Activated CD8-positive, alpha-beta memory T cell treated with anti-CD3 and anti-CD28 coated beads for 1 hour (primary cell): ENCODE measurements at regions not wholly inside any gene's neighbourhood (a gene's known extent, or its start where the extent isn't known, plus 50 kb on each side); places are given as distances from the start of the nearest gene placed in this dataset.
"Not testable (repeated sequence)": the region's sequence is repeated elsewhere in the genome, so short reads cannot be mapped to it uniquely, and the experiment has no call there.

Experiments used
- DNase-seq, 2 donors: peaks; one replicate each; pipeline ENCODE4 v3.0.0-alpha.2; 2020; ENCODE audit warnings: low read depth in 1 of 2; ENCODE audit errors: extremely low read depth in 1 of 2

- no peak for DNase-seq
Measured at GRCh38 chr18:10330428-10330827, 124.0 kb upstream of the APCDD1 start.

GRCh38 chr18:10332452-10332851, 122.0 kb upstream of the APCDD1 start:
- no peak for DNase-seq

GRCh38 chr18:10336749-10337350, 117.6 kb upstream of the APCDD1 start:
- no peak for DNase-seq

GRCh38 chr18:10340821-10341220, 113.6 kb upstream of the APCDD1 start:
- DNase-seq, result no peak

GRCh38 chr18:10343778-10344177, 110.7 kb upstream of the APCDD1 start:
- DNase-seq, result no peak

- DNase-seq, result no peak
Measured at GRCh38 chr18:10346749-10347415, 107.6 kb upstream of the APCDD1 start.

GRCh38 chr18:10349561-10349960, 104.9 kb upstream of the APCDD1 start:
- DNase-seq, result no peak

GRCh38 chr18:10350661-10351060, 103.8 kb upstream of the APCDD1 start:
- DNase-seq, result no peak

- DNase-seq, result no peak
Measured at GRCh38 chr18:10351219-10351818, 103.1 kb upstream of the APCDD1 start.

GRCh38 chr18:10351858-10352257, 102.6 kb upstream of the APCDD1 start:
- DNase-seq, result no peak

- DNase-seq, result no peak
Measured at GRCh38 chr18:10352671-10353070, 101.8 kb upstream of the APCDD1 start.

- no peak for DNase-seq
Measured at GRCh38 chr18:10353791-10354190, 100.6 kb upstream of the APCDD1 start.

GRCh38 chr18:10354241-10354811, 100.1 kb upstream of the APCDD1 start:
- DNase-seq, result no peak

- DNase-seq, result no peak
Measured at GRCh38 chr18:10354890-10355289, 99.5 kb upstream of the APCDD1 start.

GRCh38 chr18:10356999-10357398, 97.4 kb upstream of the APCDD1 start:
- DNase-seq, result not testable (repeated sequence)

GRCh38 chr18:10361660-10362059, 92.8 kb upstream of the APCDD1 start:
- DNase-seq, result no peak

GRCh38 chr18:10365021-10365500, 89.4 kb upstream of the APCDD1 start:
- DNase-seq, result no peak

- no peak for DNase-seq
Measured at GRCh38 chr18:10365901-10366300, 88.5 kb upstream of the APCDD1 start.

GRCh38 chr18:10367836-10368235, 86.6 kb upstream of the APCDD1 start:
- no peak for DNase-seq

GRCh38 chr18:10368456-10369453, 85.7 kb upstream of the APCDD1 start:
- DNase-seq, result no peak

- DNase-seq, result no peak
Measured at GRCh38 chr18:10370716-10371115, 83.7 kb upstream of the APCDD1 start.
